Upper lobe of right lung (tissue), 1 donor: ENCODE measurements at regions not wholly inside any gene's neighbourhood (a gene's known extent, or its start where the extent isn't known, plus 50 kb on each side); places are given as distances from the start of the nearest gene placed in this dataset.

Experiments
- ATAC-seq: fragments of 200-7000 bp; cut with Tn5 transposase; one replicate; pipeline ENCODE4 v1.9.1; 2020; ENCODE audit warnings: mild to moderate bottlenecking, moderate library complexity
- DNase-seq: peaks from one replicate; pipeline ENCODE4 v3.0.0-alpha.2; 2020
- H3K27ac ChIP-seq: fragments of 200-600 bp; one replicate; pipeline ENCODE4 v1.8.0; 2022
- H3K27me3 ChIP-seq: fragments of 200-600 bp; one replicate; pipeline ENCODE4 v1.8.0; 2022; ENCODE audit warnings: mild to moderate bottlenecking
- H3K36me3 ChIP-seq: fragments of 200-600 bp; one replicate; pipeline ENCODE4 v1.8.0; 2022
- H3K4me1 ChIP-seq: fragments of 200-600 bp; one replicate; pipeline ENCODE4 v1.8.0; 2022
- H3K4me3 ChIP-seq: fragments of 200-600 bp; one replicate; pipeline ENCODE4 v1.8.0; 2022; ENCODE audit warnings: mild to moderate bottlenecking
- H3K9me3 ChIP-seq: fragments of 200-600 bp; one replicate; pipeline ENCODE4 v1.8.0; 2022
- CTCF ChIP-seq: fragments of 200-600 bp; IDR thresholded peaks from one replicate; pipeline ENCODE4 v1.8.0; 2022; ENCODE audit warnings: antibody characterized with exemption
- intact Hi-C: fragments of 100-400 bp; cut with DNase I; formaldehyde crosslinking; loops from one replicate; pipeline ENCODE4 v1.11.0; 2022
- donor health status: DM: no; HTN: yes; CAD: no; lungs with severe emphysema.

GRCh38 chr16:76768948-76769347, 422.0 kb upstream of the MON1B start:
- no peaks in the 10 kb centered on the region for H3K4me1 ChIP-seq
- DNase-seq = no peak
- intact Hi-C loops = no loop called here
- no peaks in the 10 kb centered on the region for H3K9me3 ChIP-seq
- no peaks in the 10 kb centered on the region for H3K27me3 ChIP-seq
- H3K27ac ChIP-seq = no peak overlapping the region
- ATAC-seq = peak; percentile 28
- no peak for TF ChIP-seq CTCF
- H3K4me3 ChIP-seq = no peak overlapping the region
- no peaks in the 10 kb centered on the region for H3K36me3 ChIP-seq

GRCh38 chr16:76771216-76771615, 419.8 kb upstream of the MON1B start:
- no peaks in the 10 kb centered on the region for H3K36me3 ChIP-seq
- no peak for TF ChIP-seq CTCF
- DNase-seq (no peak), ATAC-seq (no peak)
- no peak overlapping the region for H3K27ac ChIP-seq
- H3K27me3 ChIP-seq = no peaks in the 10 kb centered on the region
- no peaks in the 10 kb centered on the region for H3K9me3 ChIP-seq
- intact Hi-C loops = no loop called here
- H3K4me1 ChIP-seq = no peaks in the 10 kb centered on the region
- H3K4me3 ChIP-seq = no peak overlapping the region

- Histone ChIP-seq H3K27ac (no peak overlapping the region), H3K4me1 (no peaks in the 10 kb centered on the region), H3K27me3 (no peaks in the 10 kb centered on the region), H3K36me3 (no peaks in the 10 kb centered on the region), H3K9me3 (no peaks in the 10 kb centered on the region), H3K4me3 (no peak overlapping the region)
- DNase-seq (no peak), ATAC-seq (no peak)
- intact Hi-C loops = no loop called here
- TF ChIP-seq CTCF = no peak
Observed at GRCh38 chr16:76777721-76778465, 413.1 kb upstream of the MON1B start.

GRCh38 chr16:76780556-76780955, 410.4 kb upstream of the MON1B start:
- Histone ChIP-seq H3K4me3 (no peak overlapping the region), H3K4me1 (no peaks in the 10 kb centered on the region), H3K27ac (no peak overlapping the region), H3K27me3 (no peaks in the 10 kb centered on the region), H3K36me3 (no peaks in the 10 kb centered on the region), H3K9me3 (no peaks in the 10 kb centered on the region)
- TF ChIP-seq CTCF = no peak
- intact Hi-C loops = no loop called here
- DNase-seq = no peak
- peak; percentile 62 for ATAC-seq

GRCh38 chr16:76784530-76784929, 406.5 kb upstream of the MON1B start:
- DNase-seq (no peak), ATAC-seq (no peak)
- no peaks in the 10 kb centered on the region for H3K36me3 ChIP-seq
- TF ChIP-seq CTCF = no peak
- no peak overlapping the region for H3K27ac ChIP-seq
- intact Hi-C loops = no loop called here
- H3K27me3 ChIP-seq = no peaks in the 10 kb centered on the region
- H3K9me3 ChIP-seq = no peaks in the 10 kb centered on the region
- no peaks in the 10 kb centered on the region for H3K4me1 ChIP-seq
- H3K4me3 ChIP-seq = no peak overlapping the region

GRCh38 chr16:76787394-76787793, 403.6 kb upstream of the MON1B start:
- H3K4me1 ChIP-seq = no peaks in the 10 kb centered on the region
- ATAC-seq (no peak), DNase-seq (no peak)
- no peaks in the 10 kb centered on the region for H3K36me3 ChIP-seq
- no peak for TF ChIP-seq CTCF
- no peak overlapping the region for H3K4me3 ChIP-seq
- intact Hi-C loops = no loop called here
- no peaks in the 10 kb centered on the region for H3K9me3 ChIP-seq
- no peaks in the 10 kb centered on the region for H3K27me3 ChIP-seq
- H3K27ac ChIP-seq = no peak overlapping the region
